ENCODE measurements at regions not wholly inside any gene's neighbourhood (a gene's known extent, or its start where the extent isn't known, plus 50 kb on each side); places are given as distances from the start of the nearest gene placed in this dataset.

GRCh38 chr2:157093666-157094065 is 163.8 kb upstream of the GALNT5 start:
- TF ChIP-seq POLR2A (IDR thresholded peaks at IDR 0.05; ENCODE audit: low read length) (no peak), GATA1 (IDR thresholded peaks at IDR 0.05; ENCODE audit: low read depth, low read length) (no peak)

All from erythroblast (primary cell).